Non-pigmented ciliary epithelial cell (primary cell): ENCODE measurements at regions not wholly inside any gene's neighbourhood (a gene's known extent, or its start where the extent isn't known, plus 50 kb on each side); places are given as distances from the start of the nearest gene placed in this dataset.

ENCODE experiments used
- DNase-seq: peaks from one replicate; pipeline ENCODE4 v3.0.0-alpha.2; 2010; ENCODE audit warnings: low read depth

- peak; percentile 3 for DNase-seq
Measured at GRCh38 chr10:36224431-36224985, 582.4 kb upstream of the FZD8 start.

DNA sequence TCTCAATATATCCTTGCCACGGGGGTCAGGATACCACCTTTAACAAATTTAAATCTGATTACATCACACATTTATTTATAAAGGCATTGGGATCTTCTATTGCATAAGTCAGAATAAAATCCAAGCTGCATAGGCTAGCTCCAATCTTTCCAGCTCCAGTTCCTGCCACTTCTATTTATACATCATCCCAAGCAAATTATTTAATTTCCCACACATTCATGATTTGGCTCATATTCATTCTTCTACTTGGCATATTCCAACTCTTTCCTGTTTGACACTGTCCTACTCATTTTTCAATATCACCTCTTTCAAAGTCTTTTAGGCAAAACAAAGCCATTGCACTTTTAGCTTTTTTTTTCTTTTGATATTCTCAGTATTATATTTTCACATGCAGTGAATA is 579.0 kb upstream of the FZD8 start:
- no peak for DNase-seq

DNA sequence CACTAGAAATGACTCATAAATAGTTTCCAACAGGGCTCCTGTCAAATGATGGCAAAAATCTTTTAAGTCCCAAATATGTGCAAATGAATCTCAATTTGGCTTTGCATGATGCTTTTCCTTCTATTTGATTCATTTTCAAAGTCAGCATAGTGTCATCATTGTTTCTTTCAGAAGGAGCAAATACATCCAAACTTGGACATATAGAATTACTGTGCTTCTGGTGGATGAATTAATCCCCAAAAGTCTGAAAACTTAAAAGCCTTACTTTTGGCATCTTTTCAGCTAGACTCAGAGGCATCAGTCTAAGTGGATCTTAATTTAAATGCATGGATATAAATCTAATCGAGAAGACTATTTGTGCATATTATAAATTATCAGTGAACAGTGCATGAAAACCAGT is 578.1 kb upstream of the FZD8 start:
- DNase-seq = no peak

GRCh38 chr10:36211856-36212255 is 569.8 kb upstream of the FZD8 start:
- no peak for DNase-seq

DNA sequence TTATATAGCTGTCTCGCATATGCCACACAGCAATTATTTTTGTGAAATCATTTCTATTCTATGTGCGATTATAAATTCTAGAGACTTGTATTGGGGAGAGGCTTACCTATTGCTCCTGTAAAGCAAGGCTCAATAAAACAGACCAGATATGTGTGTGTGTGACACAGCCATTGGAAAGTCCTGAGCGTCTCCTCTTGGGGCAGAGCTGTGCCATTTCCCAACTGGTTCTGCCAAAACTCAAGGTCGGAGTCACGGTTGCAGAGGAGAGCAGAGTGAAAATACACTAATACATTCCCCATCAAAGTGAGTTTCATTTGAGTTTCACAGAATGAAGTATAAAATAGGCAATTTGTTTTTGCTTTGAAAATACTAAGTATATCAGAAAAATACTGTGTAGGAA is 567.4 kb upstream of the FZD8 start:
- no peak for DNase-seq

- DNase-seq = no peak
Measured at GRCh38 chr10:36202881-36203280, 560.8 kb upstream of the FZD8 start.

GRCh38 chr10:36200577-36200976 is 558.5 kb upstream of the FZD8 start:
- no peak for DNase-seq

DNA sequence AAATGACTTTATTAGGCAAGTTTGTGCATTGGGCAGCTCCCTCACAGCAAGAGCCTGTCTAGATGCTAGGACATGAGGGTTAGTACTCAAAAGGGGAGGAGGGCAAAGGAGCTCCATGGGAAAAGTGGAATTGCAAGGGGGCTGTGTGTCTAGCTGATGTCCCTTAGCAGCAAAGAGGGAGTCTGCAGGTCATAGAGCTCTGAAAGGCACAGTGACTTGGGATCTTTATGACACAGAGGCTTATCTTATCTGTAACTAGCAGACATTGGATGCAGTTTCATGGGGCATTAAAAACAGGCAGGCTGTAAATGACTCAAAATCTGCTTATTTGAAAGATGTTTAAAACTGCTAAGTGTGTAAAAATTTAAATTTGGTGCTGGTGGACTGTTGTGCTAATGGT is 556.2 kb upstream of the FZD8 start:
- no peak for DNase-seq

DNA sequence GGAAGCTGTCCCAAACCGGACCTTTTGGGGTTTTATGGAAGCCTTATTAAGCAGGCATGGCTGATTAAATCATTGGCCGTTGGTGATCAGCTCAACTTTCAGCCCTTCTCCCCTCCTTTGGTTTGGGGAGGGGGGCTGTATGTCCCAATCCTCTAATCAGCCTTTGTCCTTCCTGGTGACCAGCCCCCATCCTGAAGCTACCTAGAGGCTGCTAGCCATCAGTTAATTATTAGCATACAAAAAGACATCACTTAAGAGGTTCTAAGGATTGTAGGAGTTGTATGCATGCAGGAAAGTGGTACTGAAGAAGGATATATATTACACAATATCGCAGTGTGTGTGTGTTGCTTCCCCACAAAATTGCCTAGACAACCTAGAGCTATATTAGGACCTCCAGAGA is 553.3 kb upstream of the FZD8 start:
- no peak for DNase-seq

DNA sequence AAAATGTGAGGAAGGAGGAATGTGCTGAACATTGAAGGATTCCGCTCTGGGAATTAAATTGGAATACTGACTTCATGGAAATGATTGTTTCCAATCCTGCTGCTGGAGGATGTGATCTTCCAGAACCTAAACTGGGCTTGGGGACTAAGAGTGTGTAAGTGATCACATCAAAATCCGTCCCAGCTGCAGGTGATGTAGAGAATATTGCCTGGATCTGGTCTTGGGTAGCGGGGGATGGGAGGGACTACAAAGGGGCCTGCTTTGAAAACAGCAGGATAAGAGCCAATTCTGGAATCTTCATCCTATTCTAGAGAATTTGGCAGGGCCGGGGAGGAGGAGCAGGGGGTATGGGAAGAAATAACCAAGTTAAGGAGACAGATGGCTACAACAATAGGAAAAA is 552.2 kb upstream of the FZD8 start:
- DNase-seq = no peak

DNA sequence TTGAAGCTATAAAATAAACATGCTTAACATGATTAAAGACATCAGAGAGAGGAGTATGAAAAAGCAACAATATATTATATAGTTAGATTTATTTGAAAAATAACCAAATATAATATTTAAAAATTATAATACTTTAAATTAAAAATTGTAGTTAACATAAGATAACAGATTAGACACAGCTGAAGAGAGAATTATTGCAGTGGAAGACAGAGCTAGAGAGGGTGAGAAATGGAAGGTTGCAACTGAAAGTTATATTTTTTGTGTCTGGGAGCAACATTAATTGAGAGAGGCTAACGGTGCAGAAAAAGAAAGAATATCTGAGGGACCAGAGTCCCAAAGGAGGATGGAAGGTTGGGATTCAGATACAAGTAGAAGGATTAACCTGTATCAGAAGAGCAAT is 548.9 kb upstream of the FZD8 start:
- no peak for DNase-seq

DNA sequence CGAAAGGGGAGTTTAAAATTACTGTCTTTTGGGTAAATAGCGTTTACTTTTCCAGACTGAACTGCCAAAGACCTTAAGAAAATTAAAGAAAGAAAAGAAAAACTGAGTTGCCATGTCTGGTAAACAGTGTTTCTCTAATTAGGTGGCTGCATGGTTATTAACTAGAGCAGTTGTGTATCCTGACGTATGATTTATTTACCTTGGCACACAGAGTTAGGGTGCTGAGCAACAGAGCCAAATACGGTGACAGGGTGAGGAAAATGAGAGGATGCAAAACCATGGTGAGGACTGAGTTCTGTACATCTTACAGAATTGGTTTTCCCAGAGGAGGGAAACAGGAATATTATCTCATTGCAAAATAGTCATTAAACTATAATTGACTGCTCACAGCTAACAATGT is 546.4 kb upstream of the FZD8 start:
- no peak for DNase-seq

DNA sequence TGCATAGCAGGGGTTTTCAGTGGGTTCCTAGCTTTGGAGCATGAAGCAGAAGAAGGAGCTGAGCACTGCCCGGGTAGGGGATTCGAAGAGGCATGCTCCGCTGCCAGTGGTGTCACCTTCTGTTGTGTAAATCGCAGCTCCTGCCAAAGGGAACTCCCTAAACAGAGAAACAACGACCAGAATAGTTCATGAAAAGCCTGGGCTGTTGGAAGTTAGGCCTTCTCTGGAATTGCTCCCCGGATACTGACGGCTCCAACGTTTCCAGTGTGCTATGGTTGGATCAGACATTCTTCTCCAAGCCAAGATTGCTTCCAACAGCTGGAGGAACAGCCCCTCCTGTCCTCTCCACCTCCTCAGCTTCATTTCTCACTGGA is 546.0 kb upstream of the FZD8 start:
- no peak for DNase-seq

DNA sequence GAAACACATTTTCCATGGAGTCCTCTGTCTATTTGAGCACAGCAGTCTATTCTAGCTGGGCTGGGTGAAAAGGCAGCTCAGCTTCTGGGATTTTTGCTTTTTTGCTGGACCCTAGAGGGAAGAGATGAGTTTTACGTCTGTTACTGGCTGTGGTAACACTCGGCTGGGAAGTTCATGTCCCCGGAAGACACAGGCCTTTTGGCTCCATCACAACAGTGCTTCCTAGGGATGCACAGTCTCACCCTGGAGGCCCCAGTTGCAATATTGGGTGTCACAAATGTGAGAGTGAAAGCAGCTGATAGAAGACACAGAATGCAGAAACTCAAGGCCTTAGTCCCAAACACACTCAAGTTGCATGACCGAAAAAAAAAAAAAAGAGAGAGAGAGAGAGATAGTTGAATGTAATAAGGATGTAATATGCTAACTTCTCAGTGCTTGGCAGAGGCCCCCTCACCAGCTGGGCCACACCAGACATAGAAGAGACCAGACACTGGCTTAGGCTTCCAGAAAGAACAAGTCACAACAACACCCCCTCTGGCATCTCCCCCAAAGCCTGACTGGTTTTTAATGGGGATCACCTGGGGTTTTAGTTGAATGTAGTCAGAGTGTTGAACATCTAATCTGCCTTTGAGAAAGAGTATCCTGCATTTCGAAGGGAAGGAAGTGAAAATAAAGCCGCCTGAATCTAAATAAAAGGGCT is 545.4 kb upstream of the FZD8 start:
- DNase-seq = no peak

DNA sequence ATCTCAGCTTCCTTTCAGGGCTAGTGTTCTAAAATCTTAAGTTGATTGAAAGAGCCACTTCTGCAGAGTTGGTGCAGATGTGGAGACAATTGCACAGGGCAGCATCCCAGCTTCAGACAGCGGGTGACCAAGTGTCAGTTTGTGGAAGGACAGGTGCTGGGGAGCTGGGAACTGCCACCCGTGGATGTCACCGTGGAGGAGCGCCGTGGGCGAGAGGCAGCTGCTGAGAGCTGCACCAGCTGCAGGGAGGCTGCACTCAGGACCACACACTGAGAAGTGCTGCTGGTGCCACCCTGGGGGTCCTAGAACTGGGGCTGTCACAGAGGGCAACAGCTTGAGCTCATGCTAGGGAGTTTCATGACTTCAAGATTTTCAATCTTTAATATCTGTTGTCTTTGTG is 543.0 kb upstream of the FZD8 start:
- no peak for DNase-seq

DNA sequence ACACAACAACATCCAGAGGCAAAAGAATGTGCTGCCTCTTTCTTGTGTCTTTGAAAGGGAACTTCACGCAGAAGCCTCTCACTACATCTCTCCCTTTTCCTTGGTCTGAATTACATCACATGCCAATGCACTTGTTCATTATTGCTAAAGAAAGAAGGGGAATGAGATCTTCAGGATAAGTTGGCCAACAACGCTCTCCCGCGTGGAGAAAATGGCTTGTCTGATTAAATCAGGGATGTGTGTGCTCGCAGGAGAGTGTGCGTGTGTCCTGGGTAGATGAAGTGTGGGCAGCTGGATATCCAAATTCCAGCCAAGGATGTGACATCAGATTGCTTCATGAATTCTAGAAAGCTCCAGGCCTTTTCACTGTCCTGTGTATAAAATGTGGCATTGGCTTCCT is 541.6 kb upstream of the FZD8 start:
- no peak for DNase-seq

- DNase-seq = no peak
Measured at GRCh38 chr10:36183056-36183455, 541.0 kb upstream of the FZD8 start.

DNA sequence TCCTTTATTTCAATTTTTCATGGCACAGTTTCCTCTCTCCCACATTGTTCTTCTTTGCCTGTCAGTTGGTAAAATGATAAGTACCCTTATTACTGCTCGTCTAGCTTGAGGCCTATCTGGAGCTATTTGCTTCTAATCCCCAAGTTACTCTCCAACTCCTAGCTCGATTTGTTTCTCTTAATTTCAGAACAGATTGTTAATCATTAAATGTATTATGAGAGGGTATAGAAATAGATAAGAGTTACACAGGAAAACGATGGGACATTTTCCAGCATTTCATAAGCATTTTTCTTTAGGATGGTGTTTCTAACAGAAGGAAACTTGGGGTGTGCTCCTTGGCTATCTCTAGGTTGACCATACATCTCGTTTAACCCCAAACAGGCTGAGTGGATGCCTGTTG is 540.5 kb upstream of the FZD8 start:
- DNase-seq = no peak

GRCh38 chr10:36182179-36182566 is 540.1 kb upstream of the FZD8 start:
- no peak for DNase-seq

- no peak for DNase-seq
Measured at GRCh38 chr10:36181426-36182178, 539.5 kb upstream of the FZD8 start.

DNA sequence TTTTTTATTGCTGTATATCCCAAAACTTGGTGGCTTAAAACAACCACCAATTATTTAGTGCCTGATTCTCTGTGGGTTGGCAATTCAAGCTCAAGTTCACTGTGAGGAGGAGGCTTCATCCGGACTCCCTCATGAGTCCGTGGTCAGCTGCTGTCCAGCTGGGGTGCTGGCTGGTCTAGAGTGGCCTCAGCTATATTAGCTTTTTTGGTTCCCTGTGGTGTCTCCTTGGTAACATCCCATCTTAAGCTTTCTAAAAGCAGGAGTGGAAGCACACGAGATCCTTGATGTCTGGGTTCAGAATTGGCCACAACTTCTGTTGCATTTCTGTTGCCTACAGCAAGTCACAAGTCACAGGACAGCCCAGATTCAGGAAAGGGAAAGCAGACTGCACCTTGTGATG is 536.5 kb upstream of the FZD8 start:
- DNase-seq = no peak

GRCh38 chr10:36177071-36177470 is 535.0 kb upstream of the FZD8 start:
- no peak for DNase-seq

- no peak for DNase-seq
Measured at GRCh38 chr10:36175954-36176353, 533.9 kb upstream of the FZD8 start.

- no peak for DNase-seq
Measured at GRCh38 chr10:36173364-36173763, 531.3 kb upstream of the FZD8 start.
